ENCODE measurements at regions not wholly inside any gene's neighbourhood (a gene's known extent, or its start where the extent isn't known, plus 50 kb on each side); places are given as distances from the start of the nearest gene placed in this dataset.
"Not testable (repeated sequence)": the region's sequence is repeated elsewhere in the genome, so short reads cannot be mapped to it uniquely, and the experiment has no call there.

- no peak for DNase-seq
Observed at GRCh38 chr18:79596446-79597175, 83.0 kb upstream of the CTDP1 start.

DNA sequence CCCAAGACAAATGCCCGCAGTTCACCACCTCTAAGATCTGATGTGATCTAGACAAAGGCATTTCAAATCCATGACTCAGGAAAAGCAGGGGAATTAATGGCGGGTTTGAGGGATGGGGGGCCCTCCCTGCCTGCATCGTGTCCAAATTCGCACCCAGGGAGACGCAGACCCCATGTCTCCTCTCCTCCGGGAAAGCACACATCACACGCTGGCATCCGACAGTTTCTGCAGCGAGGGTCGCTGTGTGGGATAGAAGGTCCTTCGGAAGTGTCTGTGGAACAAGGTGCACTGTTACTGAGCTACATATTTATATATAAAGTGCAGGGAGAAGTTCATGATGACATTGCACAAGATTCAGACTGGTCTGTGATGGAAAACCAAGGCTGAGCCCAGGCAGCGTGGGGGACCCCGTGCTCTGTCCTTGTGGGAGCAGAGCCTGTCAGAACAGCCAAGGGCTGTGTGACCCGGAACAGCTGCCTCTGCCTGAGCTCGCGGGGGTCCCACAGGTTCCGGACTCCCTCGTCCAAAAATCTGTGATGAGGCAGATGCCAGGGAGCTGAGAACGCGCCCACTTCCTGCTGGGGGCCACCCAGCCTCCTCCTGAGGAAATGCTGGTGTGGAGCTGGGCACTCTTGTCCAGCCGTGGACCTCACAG, 82.3 kb upstream of the CTDP1 start:
- no peak for DNase-seq

DNA sequence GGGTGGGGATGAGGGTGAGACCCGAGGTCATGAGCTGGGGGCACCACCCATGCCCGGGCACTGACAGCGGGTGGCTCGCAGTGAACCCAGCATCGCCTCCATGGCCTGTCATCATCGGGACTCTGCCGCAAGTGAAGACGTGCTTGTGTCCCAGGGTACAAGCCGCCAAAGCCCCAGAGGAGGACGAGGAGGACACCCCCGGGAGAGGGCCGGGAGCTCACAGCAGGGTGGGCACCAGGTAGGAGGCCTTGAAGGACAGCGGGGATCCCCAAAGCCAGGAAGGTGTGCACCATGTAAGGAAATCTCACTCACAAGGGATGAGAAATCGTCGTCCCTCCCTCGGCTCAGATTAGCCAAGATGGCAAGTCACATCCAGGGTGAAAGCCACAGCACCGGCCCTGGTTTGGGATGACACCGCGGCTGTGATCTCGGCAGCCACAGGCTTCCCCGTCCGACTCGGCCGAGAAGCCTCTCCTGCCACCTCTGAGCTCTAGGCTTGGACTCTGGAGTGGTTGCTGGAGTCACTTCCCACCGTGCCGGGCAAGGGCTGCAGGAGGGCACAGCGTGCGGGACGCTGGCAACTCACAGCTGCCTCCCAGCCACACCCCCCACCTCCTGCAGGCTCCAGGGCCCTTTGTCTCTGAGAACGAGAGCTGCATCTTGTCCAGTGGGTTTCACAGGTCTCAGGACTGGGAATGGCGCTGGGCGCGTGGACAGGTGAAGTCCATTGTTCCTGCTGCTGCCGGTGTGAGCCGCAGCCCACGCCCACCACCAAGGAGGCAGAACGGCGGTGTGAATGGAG, 81.6 kb upstream of the CTDP1 start:
- DNase-seq = no peak

GRCh38 chr18:79598633-79599175, 80.9 kb upstream of the CTDP1 start:
- no peak for DNase-seq

- DNase-seq = no peak
Observed at GRCh38 chr18:79599441-79599931, 80.1 kb upstream of the CTDP1 start.

GRCh38 chr18:79600141-79600540, 79.5 kb upstream of the CTDP1 start:
- DNase-seq = no peak

GRCh38 chr18:79600596-79600995, 79.0 kb upstream of the CTDP1 start:
- DNase-seq = no peak

GRCh38 chr18:79601234-79601633, 78.4 kb upstream of the CTDP1 start:
- no peak for DNase-seq

DNA sequence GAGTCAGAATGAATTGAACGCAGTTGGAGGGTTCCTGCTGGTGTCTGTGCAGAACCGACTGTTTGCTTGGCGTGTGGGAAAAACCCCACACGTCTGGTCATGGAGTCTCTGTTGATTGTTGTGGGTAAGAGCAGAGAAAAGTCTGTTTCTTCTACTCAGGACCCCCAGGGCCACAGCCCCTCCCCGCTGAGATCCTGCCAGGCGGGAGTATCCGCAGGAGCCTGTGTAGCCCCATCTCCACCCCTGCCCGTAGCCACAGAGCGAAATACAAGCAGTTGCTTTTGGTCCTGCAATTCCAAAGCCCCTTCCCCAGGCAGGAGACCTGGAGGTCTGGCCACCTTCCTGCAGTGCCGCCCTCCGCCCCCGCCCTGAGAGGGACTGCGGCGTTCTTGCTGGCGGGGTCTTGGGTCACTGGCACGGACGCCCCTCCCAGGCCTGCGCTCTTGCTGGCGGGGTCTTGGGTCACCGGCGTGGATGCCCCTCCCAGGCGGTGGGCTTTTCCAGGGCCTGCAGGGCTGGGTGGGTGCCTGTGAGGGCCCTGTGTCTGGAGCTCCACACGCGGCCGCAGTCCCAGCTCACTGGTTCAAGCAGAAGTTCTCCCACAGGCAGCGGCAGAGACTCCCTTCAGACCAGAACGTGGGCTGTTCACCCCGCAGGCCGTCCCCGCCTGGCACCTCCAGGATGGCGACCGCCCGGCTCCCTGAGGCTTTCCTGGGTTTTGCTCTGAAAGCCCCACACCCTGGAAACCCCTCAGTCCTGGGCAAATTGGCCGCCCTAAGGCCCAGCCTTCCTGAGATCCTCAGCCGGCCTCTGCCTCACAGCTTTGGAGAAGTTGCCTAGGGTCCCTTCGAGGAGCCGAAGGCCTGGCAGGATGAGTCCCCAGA, 76.0 kb upstream of the CTDP1 start:
- DNase-seq = no peak

GRCh38 chr18:79604205-79604912, 75.2 kb upstream of the CTDP1 start:
- DNase-seq = no peak

- DNase-seq = no peak
Observed at GRCh38 chr18:79604913-79605880, 74.4 kb upstream of the CTDP1 start.

GRCh38 chr18:79606071-79606470, 73.5 kb upstream of the CTDP1 start:
- not testable (repeated sequence) for DNase-seq

- DNase-seq = no peak
Observed at GRCh38 chr18:79606621-79607331, 72.8 kb upstream of the CTDP1 start.

DNA sequence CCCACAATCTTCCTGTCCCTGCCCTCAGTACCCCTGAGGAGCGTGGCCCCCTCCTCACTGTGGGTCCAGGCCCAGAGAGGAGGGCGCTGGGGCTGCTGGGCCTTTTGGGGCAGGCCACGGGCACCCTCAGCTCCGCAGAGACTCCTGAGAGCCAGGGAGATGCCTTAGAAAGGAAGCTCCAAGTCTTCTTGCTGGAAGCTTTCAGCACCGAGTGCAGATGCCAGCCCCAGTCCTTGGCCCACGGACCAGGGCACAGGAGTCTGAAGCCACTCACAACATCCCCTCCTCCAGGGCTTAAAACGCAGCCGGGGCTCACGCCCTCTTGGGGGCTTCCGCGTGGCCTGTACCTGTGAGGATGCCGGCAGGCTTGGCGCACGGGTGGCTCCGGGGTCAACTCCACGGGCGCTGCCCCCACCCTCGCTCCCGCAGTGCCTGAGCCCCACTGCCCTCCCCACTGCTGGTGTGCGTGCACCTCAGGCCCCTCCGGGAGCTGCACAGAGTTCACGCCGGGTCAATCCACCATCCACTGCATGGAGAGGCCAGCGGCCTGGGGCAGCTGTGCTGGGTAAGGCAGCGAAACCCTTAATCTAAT, 72.1 kb upstream of the CTDP1 start:
- no peak for DNase-seq

DNA sequence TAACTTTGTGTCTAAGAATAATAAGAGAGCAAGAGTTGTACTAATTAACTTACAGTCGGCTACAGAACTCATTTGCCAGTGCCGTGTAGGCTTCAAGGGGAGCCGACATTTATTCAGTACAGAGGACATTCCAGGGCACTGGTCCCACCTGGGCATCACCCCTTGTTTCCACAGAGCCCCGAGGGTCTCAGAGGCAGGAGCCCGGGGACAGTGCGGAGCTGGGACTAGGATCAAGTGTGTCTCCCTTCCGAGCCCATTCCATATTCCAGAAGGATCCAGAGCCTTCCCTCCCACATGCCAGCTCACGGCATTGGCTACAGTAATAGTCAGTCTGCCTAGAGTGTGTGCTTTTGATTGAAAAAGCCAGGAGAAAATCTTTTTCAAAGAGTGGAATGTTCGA, 71.5 kb upstream of the CTDP1 start:
- DNase-seq = no peak

GRCh38 chr18:79608535-79608934, 71.1 kb upstream of the CTDP1 start:
- no peak for DNase-seq

DNA sequence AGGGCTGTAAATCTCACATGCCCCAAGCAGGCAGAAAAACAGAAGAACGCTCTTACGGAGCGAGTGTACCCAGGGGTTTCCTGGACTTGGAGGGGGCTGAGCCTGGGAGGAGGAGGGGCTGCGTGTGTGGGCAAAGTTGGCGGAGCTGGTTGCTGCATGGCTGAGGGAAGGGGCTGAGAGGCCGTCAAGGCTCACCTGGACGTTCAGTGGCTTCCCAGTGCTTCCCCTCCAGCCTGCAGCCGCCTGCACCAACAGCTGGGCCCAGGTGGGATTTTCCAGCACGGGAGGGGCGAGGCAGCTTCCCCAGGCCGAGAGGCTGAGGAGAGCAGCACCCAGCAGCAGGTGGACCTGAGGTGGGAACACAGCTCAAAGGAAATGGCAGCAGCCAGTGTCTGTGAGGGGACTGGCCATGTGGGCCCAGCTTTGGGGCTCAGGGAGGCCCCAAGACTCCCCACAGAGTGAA, 70.6 kb upstream of the CTDP1 start:
- DNase-seq = no peak

DNA sequence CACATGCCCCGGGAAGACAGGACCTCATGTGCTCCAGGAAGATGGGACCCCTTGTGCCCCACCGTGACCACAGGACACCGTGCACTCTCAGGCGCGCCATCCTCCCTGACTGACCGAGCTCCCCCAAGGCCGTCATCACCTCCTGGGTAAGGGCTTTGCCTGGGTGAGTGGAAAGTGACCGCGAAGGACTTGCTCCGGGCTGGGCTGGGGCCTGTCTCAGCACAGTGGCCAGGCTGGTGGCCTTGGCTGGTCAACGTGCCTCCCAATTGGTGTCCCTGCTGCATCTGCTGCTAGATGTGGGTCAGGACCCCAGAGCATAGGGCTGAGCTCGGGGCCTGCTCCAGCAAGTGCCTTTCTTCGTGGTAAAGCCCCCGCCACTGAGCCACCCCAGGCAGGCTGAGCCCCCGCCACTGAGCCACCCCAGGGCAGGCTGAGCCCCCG, 69.7 kb upstream of the CTDP1 start:
- no peak for DNase-seq

DNA sequence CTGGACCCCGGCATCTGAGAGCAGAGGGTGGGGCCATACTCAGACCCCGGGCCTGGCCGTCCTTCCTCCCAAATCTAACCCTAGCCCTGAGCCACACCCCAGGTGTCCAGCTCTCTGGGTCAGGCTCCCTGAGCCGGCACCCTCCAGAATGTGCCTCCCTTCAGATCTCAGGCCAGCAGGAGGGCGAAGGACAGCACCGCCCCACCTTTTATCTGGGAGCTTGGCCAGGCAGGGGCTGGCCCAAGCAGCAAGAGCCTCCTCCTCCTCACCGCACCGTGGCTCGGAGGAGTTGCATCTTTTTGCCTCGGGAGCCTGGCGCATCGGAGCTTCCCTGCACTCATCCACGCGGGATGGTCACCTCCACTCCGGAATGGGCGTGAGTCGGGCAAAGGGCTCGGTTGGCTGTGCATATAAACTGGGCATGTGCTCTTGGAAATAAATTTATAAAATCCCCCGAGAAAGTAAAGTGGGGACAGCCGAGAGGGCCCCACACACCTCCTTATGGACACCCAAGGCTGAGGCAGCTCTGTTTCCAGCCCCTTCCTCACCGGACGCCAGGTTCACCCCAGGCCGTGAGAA, 69.1 kb upstream of the CTDP1 start:
- DNase-seq = no peak

Data from CD4-positive, alpha-beta T cell treated with Interleukin-4 for 1 hour (primary cell).